DND-41 (cell line): ENCODE measurements at regions not wholly inside any gene's neighbourhood (a gene's known extent, or its start where the extent isn't known, plus 50 kb on each side); places are given as distances from the start of the nearest gene placed in this dataset.

Experiments used
- ATAC-seq: fragments of 200-7000 bp; cut with Tn5 transposase; 3 replicates; pipeline ENCODE4 v1.9.1; 2021; ENCODE audit warnings: low read depth; ENCODE audit not compliant: insufficient read depth
- DNase-seq: peaks from one replicate; pipeline ENCODE4 v3.0.0-alpha.2; 2020
- H2AFZ ChIP-seq: 2 replicates; pipeline ENCODE4 v1.6.0; 2012; ENCODE audit warnings: low read depth, low read length
- H3K27ac ChIP-seq: 2 replicates; pipeline ENCODE4 v1.5.1; 2012; ENCODE audit warnings: low read length, inconsistent platforms
- H3K27me3 ChIP-seq: fragments of 200-600 bp; sonication (generic); 2 replicates; pipeline ENCODE4 v1.6.0; 2012; ENCODE audit warnings: low read length, mild to moderate bottlenecking, inconsistent platforms; ENCODE audit not compliant: insufficient read depth, poor library complexity
- H3K36me3 ChIP-seq: 2 replicates; pipeline ENCODE4 v1.5.1; 2012; ENCODE audit warnings: low read length, inconsistent platforms; ENCODE audit not compliant: insufficient read depth
- H3K4me1 ChIP-seq: 2 replicates; pipeline ENCODE4 v1.5.1; 2012; ENCODE audit warnings: mild to moderate bottlenecking, low read length; ENCODE audit not compliant: insufficient read depth
- H3K4me2 ChIP-seq: 2 replicates; pipeline ENCODE4 v1.6.0; 2012; ENCODE audit warnings: mild to moderate bottlenecking, moderate library complexity, low read length, inconsistent platforms; ENCODE audit not compliant: insufficient read depth
- H3K4me3 ChIP-seq, 2 experiments: fragments of 200-600 bp in 1 of 2; shearing (Covaris generic) in 1 of 2; 2 replicates each; pipeline ENCODE4 v1.5.1; 2012 to 2016; ENCODE audit warnings: inconsistent platforms in 2 of 2, low read length in 2 of 2, mild to moderate bottlenecking in 2 of 2, low read depth in 1 of 2, moderate library complexity in 1 of 2
- H3K79me2 ChIP-seq: 2 replicates; pipeline ENCODE4 v1.6.0; 2012; ENCODE audit warnings: low read length, inconsistent platforms; ENCODE audit not compliant: insufficient read depth
- H3K9ac ChIP-seq: 2 replicates; pipeline ENCODE4 v1.6.0; 2012; ENCODE audit warnings: low read depth, mild to moderate bottlenecking, inconsistent platforms, low read length, moderate library complexity
- H3K9me3 ChIP-seq: 2 replicates; pipeline ENCODE4 v1.5.1; 2012; ENCODE audit warnings: low read length, moderate library complexity, mild to moderate bottlenecking, inconsistent platforms; ENCODE audit not compliant: insufficient read depth, severe bottlenecking
- H4K20me1 ChIP-seq: 2 replicates; pipeline ENCODE4 v1.6.0; 2012; ENCODE audit warnings: low read length; ENCODE audit not compliant: insufficient read depth
- CTCF ChIP-seq: IDR thresholded peaks from 2 replicates; pipeline ENCODE4 v1.5.1; 2012; ENCODE audit warnings: borderline replicate concordance, low read length, moderate library complexity, mild to moderate bottlenecking; ENCODE audit not compliant: poor library complexity, severe bottlenecking; ENCODE audit errors: extremely low read depth
- EZH2 ChIP-seq: IDR thresholded peaks from 3 replicates; pipeline ENCODE4 v1.6.1; 2012; ENCODE audit warnings: borderline replicate concordance, low read depth, mild to moderate bottlenecking, moderate library complexity, low read length, inconsistent platforms; ENCODE audit not compliant: severe bottlenecking

DNA sequence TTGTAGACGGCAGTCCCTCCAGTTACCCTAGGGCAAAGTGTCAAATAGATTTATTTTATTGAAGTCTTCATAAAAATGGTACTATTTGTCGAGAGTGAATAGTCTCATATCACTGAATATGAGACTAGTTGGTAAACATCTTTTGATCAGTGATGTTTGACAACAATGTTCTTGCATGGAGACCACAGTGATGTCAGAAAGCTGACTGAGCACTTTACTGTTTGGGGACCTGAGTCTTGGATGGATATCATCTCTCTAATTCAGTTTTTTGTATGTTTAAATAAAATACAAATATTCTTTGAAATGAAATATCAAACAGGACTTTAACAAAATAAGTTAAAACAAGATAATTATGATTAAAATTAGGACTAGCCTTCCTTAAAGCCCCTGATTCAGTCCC is 1315.4 kb upstream of the NRXN1 start:
- Histone ChIP-seq H3K4me3 (no peak overlapping the region), H2AFZ (no peak overlapping the region), H4K20me1 (no peaks in the 10 kb centered on the region), H3K79me2 (no peaks in the 10 kb centered on the region), H3K9ac (no peak overlapping the region), H3K27ac (no peak overlapping the region), H3K4me1 (no peaks in the 10 kb centered on the region), H3K36me3 (no peaks in the 10 kb centered on the region), H3K9me3 (no peaks in the 10 kb centered on the region), H3K4me2 (no peak overlapping the region), H3K27me3 (no peaks in the 10 kb centered on the region)
- no peak for TF ChIP-seq CTCF
- no peak for DNase-seq
- no peak for ATAC-seq

- no peak overlapping the region for H3K9ac ChIP-seq
- no peak overlapping the region for H3K4me3 ChIP-seq
- DNase-seq (no peak), ATAC-seq (no peak)
- no peaks in the 10 kb centered on the region for H4K20me1 ChIP-seq
- TF ChIP-seq EZH2: no peak
- TF ChIP-seq CTCF: no peak
- no peaks in the 10 kb centered on the region for H3K36me3 ChIP-seq
- no peak overlapping the region for H3K27ac ChIP-seq
- no peak overlapping the region for H3K4me2 ChIP-seq
- H3K79me2 ChIP-seq: no peaks in the 10 kb centered on the region
- H2AFZ ChIP-seq: no peak overlapping the region
- H3K4me1 ChIP-seq: no peaks in the 10 kb centered on the region
- H3K27me3 ChIP-seq: no peaks in the 10 kb centered on the region
- no peaks in the 10 kb centered on the region for H3K9me3 ChIP-seq
Measured at GRCh38 chr2:52345676-52346075, 1313.7 kb upstream of the NRXN1 start.

- H4K20me1 ChIP-seq: no peaks in the 10 kb centered on the region
- H3K4me3 ChIP-seq: no peak overlapping the region
- no peak overlapping the region for H2AFZ ChIP-seq
- H3K27me3 ChIP-seq: no peaks in the 10 kb centered on the region
- no peak overlapping the region for H3K27ac ChIP-seq
- TF ChIP-seq CTCF: no peak
- no peak for TF ChIP-seq EZH2
- no peak overlapping the region for H3K9ac ChIP-seq
- no peak for ATAC-seq
- no peak overlapping the region for H3K4me2 ChIP-seq
- no peaks in the 10 kb centered on the region for H3K36me3 ChIP-seq
- no peaks in the 10 kb centered on the region for H3K9me3 ChIP-seq
- H3K4me1 ChIP-seq: no peaks in the 10 kb centered on the region
- no peak for DNase-seq
- H3K79me2 ChIP-seq: no peaks in the 10 kb centered on the region
Measured at GRCh38 chr2:52345082-52345481, 1313.2 kb upstream of the NRXN1 start.

DNA sequence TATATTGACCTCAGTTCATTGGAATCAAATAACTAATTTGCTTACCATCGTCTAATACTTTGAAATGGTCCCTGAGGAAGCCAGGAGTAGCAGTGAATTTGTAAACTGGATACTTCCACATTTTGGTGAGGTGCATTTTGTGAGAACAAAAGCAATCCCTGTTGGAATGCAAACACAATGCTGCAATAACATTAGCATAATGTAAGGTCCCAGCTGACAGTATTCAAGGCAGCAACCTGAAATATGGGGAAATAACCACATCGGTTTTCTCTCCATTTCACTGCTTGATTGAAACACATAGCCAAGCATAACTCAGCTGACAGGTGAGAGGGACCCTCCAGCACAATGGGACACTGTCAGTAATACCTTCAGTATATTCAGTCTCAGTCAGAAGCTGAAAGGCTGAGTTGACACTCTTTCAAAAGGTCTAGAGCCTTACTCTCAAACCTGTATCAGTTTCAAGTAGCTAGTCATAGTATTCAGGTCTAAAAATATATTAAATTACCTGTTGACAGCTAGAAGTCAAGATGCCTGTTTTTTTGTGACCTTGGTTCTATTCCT is 1311.9 kb upstream of the NRXN1 start:
- H3K27ac ChIP-seq: no peak overlapping the region
- no peaks in the 10 kb centered on the region for H3K27me3 ChIP-seq
- no peaks in the 10 kb centered on the region for H3K79me2 ChIP-seq
- H3K36me3 ChIP-seq: no peaks in the 10 kb centered on the region
- TF ChIP-seq CTCF (no peak), EZH2 (no peak)
- H3K4me2 ChIP-seq: no peak overlapping the region
- H3K9ac ChIP-seq: no peak overlapping the region
- no peak for ATAC-seq
- H3K4me3 ChIP-seq: no peak overlapping the region
- no peaks in the 10 kb centered on the region for H3K9me3 ChIP-seq
- DNase-seq: no peak
- no peaks in the 10 kb centered on the region for H3K4me1 ChIP-seq
- H2AFZ ChIP-seq: no peak overlapping the region; the same call in 1 of the 2 replicates
- no peaks in the 10 kb centered on the region for H4K20me1 ChIP-seq
